EL (cell line): ENCODE measurements at regions not wholly inside any gene's neighbourhood (a gene's known extent, or its start where the extent isn't known, plus 50 kb on each side); places are given as distances from the start of the nearest gene placed in this dataset.
A peak's percentile ranks its signal among the peaks of the same experiment; 100 is the strongest.
"Not testable (repeated sequence)": the region's sequence is repeated elsewhere in the genome, so short reads cannot be mapped to it uniquely, and the experiment has no call there.

Experiments
- DNase-seq: peaks from one replicate; pipeline ENCODE4 v3.0.0-alpha.2; 2016

DNA sequence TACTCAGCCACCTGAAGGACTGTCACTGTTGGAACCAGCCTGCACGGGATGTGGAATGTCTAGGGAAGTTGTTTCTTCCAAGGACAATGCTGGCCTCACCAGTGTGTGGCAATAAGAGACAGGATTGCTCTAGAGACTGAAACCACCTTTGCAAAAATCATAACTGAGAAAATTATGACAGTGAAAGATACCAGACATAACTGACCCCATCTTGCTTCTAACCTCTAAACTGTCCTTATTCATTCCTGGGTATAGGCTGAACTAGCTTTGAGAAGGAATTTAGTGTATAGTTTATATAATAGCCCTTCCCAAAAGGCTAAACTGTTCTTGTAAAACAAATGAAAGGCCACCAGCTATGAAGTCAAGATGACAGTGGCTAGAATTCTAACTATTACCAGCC is 83.6 kb downstream of the IER5 start:
- no peak for DNase-seq

DNA sequence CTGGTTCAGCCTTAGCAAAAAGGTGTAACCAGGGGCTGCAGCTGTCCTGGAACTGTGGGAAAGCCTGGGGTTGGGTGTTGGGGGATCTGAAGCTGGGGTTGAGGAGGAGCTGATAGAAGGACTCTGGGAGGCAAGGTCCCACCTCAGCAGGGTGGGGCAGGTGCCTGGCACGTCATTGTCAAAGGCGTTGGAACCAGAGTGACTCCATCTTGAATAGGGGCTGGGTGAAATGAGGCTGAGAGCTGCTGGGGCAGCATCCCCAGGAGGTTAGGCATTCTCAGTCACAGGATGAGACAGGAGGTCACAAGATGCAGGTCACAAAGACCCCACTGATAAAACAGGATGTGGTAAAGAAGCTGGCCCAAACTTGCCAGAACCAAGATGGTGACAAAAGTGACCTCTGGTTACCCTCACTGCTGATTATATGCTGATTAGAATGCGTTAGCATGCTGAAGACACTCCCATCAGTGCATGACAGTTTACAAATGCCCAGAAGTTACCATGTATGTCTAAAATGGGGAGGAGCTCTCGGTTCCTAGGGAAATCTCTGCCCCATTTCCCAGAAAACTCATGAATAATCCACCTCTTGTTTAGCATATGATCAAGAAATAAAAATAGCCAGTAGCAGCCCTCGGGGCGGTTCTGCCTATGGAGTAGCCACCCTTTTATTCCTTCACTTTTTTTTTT is 85.4 kb downstream of the IER5 start:
- DNase-seq: peak; percentile 79

DNA sequence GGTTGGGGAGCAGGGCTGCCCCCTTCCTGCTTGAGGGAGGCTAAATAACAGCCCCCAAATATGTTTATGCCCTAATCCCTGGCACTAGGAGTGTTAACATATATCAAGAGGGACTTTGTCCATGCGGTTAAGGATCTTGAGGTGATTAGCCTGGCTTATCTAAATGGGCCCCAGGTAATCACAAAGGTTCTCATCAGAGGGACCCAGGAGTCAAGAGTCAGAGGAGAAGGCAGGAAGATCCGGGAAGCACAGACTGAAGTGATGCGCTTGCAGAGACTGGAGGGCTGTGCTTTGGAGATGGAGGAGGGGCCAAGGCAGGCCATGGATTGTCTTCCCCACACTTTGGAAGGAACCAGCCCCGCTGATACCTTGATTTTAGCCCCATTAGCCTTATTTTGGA is 86.4 kb downstream of the IER5 start:
- DNase-seq: no peak

DNA sequence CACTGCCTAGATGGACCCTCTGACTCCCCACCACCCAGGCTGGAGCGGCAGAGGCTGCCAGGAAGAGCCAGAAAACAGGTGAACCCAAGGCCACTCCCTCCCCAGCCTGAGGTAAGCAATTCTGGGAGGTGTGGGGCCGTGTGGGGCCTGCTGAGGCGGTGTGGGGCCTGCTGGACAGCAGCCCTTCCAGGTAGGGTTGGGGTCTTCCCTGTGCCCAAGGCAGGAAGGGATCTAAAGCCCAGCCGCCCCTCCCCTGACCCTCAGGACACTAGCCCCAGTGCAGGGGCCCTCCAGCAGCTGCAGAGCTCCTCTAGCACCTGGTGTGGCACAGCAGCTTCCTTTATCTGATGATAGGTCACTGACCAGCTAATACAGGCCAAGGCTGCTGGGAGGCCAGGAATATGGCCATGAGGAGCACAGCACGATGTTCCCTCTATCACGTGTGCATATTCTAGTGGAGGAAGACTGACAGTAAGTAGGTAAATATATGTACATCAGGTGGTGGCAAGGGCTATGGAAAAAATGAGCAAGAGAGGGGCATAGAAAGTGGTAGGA is 86.9 kb downstream of the IER5 start:
- DNase-seq: no peak

DNA sequence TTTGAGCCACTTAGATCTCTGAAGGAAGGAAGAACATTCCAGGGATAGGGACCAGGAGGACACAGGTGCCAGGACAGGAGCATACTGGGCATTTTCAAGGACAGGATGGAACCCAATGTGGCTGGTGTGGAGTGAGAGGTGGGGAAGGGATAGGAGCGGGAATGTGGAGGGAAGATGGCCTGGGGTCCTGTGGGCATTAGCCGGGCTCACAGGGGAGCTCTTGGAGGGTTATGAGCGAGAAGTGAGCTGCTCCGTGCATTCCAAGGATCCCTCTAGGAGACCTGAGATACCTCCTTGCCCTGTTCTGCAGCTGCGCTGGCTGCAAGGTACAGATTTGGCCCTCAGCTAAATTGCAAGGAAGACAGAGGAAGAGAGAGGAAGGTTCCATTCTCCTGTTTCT is 87.5 kb downstream of the IER5 start:
- DNase-seq: no peak

DNA sequence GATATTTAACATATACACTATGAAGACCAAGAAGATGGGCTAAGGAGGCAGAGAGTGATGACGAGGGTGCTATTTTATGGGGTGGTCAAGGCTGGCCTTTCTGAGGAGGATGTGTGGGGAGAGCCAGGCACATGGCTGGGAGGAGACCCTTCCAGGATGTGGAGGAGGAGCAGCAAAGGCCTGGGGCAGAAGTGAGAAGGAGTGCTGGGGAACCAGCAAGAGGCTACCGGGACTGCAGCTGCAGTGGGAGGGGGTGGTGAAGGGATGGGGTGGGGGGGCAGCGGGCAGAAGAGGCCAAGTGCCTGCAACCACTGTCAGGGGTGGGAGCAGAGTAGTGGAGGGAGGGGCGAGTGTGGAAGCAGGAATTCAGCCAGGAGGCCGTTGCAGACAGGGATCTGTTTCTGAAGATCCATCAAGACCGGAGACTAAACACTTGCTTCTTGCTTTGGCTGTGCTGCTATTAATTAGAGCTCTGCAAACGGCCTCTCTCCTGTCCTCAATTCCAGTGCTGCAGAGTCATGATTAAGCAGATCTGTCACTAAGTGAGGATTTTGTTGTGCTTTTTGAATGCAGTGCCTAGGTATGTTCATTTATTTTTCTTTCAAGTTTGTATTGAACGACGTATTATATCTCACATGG is 89.9 kb downstream of the IER5 start:
- DNase-seq: no peak

DNA sequence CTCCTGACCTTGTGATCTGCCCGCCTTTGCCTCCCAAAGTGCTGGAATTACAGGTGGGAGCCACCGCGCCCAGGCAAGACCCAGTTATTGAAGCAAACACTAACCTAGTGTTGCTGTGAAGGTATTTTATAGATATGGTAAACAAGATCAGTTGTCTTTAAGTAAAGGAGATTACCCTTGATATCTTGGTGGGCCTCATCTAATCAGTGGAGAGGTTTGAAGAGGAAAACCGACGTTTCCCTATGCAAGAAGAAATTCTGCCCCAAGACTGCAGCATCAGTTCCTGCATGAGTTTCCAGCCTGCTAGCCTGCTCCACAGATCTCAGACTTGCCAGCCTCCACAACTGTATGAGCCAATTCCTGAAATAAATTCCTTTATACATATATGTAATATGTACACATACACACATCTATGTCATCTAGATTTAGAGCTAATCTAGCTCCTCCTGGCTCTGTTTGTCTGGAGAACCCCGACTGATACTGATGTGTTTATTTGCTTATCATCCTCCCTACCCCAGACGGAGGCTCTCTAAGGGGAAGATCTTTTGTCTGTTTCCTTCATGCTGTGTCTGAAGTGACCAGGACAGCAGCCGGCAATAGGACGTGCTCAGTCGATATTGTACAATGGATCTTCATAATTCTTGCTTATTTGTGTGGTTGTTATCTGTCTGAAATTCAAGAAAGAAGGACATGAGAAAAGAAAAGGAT is 90.9 kb downstream of the IER5 start:
- DNase-seq: no peak

DNA sequence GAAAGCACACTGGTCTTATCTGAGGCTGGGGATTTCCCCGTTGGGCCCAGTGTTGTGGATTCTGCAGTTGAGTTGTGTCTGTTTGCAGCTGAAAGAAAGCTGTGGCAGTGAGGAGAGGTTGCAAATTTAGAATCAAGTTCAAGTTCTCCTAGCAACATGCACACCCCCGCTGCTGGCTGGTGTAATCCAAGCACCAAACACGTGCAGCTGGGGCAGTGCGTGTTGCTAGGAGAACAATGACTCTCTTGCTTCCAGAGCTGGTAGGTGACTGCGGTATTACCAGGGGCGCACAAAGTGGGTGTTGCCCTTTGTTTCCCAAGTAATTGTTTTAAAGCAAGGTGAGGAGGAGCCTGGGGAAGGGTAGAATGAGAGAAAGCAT is 91.5 kb downstream of the IER5 start:
- peak; percentile 17 for DNase-seq

DNA sequence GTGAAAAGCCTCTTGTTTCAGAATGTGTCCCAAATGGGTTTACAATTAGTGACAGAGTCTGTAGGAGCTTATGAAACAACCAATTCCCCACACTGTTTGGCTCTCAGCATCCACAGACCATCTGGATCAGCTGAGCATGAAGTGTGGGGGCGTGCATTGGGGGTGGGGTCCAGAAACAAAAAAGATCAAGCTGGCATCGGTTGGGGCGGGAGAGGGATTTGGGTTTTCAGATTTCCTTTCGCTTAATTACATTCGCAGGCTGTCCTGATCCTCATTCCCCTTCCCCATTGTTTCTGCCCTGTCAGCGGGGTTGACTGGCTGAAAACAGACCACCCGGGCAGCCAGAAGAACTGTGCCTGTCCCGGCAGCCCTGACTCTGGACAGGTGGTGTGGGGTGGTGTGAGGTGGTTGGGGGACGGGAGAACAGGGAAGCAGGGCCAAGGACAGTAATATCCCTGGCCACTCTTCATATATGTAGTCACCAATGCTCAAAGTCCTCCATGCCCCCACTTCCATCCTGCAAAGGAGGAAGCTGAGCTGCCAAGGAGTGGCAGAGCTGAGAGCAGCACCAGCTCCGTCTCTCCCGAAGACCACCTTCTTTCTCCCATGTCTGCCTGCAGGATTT is 92.0 kb downstream of the IER5 start:
- DNase-seq: no peak

DNA sequence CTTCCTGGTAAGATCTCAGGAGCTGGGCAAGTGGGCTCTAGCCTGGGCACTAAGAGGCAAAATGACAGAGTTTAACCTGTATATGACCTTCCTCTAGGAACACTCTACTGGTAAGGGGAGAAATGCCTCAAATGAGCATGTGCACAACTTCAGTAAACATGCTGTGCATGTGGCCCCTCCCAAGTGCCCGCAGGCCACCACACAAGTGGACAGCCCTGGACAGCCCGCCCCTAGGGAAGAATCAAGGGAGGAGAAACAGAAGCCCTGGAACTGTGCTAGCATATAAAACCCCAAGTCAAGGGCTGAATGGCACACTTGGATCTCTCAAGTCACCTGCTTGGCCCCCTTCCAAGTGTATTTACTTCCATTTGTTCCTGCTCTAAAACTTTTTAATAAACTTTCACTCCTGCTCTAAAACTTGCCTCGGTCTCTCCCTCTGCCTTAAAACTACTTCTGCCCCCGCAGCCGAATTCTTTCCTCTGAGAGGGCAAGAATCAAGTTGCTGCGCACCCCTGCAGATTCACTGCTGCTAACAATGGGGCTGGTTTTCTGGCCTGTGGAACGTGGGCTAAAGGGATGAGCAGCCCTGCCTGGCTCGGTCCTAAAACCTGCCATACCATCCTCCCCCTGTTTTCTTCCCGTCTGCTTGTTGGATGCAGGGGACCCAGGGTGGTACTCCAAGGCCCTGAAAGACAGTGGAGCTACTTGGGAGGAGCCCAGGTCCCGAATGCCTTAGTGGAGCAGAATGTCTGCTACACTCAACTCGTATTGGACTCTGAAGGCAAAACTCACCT is 93.5 kb downstream of the IER5 start:
- DNase-seq: no peak

DNA sequence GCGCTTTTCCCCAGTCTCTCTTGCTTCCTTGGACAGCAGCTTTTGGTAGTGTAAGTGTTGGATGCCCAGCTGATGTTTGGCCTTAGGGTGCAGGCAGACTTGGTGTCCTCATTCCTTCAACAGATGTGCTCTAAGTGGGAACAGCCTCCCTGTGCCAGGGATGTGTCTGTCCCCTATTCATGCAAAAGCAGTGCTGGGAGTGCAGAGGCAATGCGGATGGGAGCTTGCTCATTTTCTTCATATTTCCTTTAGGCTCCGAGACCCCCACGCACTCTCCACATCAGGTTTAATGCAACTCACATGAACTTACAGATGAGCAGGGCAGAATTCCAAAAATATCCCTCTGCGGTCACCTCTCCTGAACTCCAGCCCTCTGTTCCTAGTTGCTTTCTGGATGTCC is 96.1 kb downstream of the IER5 start:
- DNase-seq: no peak

DNA sequence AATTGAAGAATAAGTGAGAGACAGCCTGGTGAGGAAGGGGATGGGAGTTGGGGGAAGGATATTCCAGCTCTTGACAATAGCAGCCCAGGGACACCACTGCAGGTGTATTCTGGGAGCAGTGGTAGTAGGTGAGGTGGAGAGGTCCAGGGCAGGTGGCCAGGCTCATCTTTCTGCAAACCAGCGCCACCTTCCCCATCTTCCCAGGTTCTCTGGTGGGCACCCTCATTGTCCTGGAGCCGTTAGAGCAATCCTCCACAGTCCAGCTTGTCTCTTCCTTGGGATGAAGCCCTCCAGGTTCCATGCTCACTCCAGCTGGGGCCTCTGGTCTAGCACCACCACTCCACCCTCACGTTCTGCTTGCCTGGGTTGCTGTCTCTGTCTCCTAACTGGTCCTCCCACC is 97.0 kb downstream of the IER5 start:
- DNase-seq: no peak

DNA sequence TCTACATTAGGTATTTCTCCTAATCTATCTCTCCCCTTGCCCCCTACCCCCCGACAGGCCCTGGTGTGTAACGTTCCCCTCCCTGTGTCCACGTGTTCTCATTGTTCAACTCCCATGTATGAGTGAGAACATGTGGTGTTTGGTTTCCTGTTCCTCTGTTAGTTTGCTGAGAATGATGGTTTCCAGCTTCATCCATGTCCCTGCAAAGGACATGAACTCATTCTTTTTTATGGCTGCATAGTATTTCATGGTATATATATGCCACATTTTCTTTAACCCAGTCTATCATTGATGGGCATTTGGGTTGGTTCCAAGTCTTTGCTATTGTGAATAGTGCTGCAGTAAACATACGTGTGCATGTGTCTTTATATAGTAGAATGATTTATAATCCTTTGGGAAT is 97.6 kb downstream of the IER5 start:
- not testable (repeated sequence) for DNase-seq

DNA sequence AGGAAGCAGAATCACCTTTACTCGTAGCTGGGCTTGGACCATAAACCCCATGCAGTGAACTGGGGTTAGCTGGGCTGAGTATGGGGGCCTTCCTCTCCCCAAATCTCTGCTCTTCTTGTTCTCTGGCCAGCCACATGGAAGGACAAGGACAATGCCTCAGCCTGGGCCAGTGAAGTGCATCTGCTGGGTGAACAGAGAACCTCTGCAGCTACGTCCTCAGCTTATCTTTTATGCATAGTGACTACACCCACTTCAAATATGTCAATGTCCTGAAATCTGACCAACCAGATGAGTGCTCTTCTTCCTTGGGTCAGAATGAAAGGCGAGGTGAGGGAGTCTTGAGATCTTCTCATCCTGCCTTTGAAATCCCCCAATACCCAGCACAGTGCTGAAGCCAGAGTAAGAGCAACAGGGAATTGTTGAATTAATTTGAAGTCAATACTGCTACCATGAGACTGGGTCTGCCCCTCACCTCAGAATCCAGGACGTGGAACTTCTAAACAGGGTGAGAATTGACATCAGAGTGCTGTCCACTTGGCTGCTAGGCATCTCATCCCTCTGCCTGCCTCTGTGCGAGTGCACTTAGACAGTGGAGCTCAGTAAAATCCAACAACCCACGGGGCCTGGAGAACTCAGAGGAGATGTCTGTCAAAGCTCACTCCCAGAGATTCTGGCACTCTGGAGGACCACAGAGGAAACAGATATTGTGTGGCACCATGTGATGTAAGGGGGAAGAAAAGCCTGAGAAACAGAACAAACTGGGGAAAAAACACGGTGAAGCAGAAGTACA is 99.0 kb downstream of the IER5 start:
- DNase-seq: no peak

DNA sequence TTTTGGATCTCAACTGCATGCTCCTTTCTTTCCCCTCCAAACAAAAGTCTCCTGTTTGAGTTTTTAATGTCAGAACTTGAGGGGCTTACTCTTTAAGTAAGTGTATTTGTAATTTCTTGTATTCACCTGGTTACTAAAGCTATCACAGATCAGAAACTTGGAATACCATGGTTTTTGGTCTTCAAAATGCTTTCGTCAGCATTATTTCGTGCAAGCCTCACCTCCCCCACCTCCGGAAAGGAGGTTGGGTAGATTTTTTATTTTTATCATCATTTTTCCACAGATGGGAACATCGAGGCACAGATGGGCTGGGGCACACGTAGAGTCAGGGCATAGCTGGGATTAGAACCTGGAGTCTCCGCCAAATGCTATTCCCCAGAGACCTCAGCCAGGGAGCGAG is 100.7 kb downstream of the IER5 start:
- no peak for DNase-seq

DNA sequence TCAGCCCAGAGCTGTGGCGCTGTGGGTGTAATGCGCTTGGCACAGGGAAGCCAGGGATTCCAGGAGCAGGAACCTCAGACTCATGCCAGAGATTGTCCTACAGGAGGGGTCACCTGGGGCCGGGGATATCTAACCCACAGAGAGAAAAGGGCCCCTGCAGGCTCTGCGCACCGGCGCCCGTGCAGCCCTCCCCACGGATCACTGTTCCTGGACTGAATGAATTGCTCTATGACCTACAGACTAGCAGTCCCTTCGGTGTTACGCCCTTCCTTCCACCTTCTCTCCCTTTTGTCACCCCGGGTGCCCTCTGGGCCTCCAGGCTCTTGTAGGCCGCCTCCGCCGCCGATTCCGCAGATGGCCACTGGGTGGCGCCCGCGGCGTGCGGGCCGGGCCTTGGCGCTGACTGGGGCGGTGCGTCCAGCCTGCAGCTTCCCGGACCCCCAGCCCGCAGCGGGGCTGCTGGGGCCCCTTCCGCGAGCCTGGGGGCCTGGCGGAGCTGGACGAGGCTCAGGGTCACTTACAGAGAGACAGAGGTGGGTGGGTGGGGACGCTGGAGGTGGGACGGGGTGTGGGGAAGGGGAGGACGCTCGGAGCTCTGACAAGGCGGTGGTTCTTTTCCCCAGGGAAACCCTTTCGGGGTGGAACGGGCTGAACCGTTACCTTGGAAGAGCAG is 101.3 kb downstream of the IER5 start:
- peak; percentile 41 for DNase-seq

DNA sequence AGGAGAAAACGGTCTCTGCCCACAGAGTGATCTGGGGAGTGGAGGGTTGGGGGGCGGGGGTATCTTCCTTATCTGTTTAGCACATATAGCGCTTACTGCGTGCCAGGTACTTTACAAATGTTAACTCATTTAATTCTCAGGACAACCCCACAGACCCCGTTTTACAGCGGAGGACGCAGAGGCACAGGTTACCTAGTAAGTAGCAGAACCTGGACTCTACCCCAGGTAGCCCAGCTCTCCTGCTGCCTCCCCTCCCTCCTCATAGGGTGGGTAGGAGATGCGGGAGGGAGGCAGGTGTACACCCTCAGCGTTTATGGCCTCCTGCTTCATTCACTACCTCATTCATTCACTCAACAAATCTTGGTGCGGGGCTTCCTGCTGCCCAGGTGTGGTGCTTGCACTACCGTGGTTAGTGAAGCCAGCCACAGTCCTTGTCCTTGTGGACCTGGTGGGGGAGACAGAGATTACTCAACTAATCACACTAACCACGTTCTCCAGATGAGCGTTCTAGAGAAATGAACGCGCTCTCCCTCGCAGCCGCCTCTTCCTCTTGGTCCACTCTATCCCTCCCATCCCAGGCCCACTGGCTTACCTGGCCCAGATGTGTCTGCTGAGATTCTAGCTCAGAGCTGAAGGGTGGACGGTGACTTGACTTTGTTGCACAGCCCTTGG is 102.0 kb downstream of the IER5 start:
- DNase-seq: no peak

DNA sequence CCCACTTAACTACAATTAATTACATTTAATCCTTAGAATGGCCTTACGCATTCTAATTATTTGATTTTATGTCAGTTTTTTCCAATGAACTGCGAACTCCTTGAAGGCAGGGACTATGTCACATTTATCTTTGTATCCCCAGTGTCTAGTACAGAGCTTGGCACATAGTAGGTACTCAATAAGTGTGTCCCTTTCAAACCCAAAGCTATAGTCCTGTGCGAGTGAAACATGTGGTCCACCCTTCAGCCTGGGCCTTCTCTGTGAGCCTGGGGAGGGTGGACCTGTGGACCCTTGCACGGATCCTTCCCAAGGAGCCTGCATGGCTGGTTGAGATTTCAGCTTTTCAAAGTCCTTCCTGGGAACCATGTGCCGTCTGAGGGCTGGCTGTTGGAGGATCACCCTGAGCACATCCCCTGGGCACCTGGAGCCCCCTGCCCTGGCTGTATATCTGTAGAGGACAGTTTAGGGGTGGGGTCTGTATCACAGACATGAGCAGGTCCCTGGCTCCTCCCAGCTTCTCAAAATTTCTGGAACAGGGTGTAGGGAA is 103.1 kb downstream of the IER5 start:
- no peak for DNase-seq

DNA sequence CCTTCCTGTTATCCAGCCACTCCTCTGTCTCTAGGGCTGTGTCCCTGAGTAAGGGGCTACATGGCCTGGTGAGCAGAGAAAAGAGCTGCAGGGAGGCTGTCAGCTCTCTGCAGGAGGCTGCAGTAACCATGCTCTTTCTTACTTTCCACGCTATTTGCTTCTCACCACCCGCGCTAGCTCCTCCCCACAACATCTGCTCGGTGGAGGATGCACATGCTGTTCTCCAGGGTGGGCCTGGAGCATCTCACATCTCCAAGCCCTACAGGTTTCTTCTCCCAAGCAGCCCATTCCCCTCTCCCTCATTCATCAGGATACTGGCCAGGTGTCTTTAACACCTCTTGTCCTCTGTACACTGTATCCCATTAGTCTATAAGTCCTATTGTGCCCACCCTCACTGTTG is 103.8 kb downstream of the IER5 start:
- no peak for DNase-seq

DNA sequence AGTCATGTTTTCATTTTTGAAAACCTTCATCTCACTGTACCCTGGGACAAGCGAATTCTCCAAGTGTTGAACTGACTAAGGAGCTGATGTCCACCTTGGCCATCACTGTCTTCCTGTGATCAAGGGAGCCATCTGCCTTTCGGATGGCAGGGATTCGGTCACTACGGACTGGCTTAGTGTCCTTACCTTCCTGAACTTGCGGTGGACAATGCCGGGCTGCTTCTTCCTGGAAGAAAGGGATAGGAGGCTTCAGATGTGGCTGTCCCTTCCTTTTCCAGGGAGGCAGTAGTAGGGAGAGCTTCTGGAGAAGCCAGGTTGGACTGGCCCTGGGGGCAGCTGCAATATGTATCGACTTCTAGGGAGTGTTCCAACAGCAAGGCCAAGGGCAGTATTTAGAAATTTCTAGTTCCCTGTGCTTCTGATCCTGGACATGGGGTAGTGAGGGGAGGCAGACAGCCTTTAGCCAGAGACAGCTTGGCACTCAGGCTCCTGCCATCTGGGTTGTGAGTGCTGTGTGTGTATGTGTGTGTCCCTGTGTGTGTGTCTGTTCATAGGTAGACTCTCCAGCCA is 114.6 kb downstream of the IER5 start:
- no peak for DNase-seq
